Transverse colon (tissue), 4 donors: ENCODE measurements at regions not wholly inside any gene's neighbourhood (a gene's known extent, or its start where the extent isn't known, plus 50 kb on each side); places are given as distances from the start of the nearest gene placed in this dataset.

Source experiments
- DNase-seq: peaks from one replicate; pipeline ENCODE4 v3.0.0-alpha.2; 2019
- H3K27ac ChIP-seq, 4 donors: fragments of 200-600 bp; sonication (generic); 2 replicates each; pipeline ENCODE4 v1.5.1; 2016 to 2018; ENCODE audit warnings: inconsistent platforms in 4 of 4
- H3K27me3 ChIP-seq: fragments of 200-600 bp; sonication (generic); 2 replicates; pipeline ENCODE4 v1.5.1; 2017; ENCODE audit warnings: inconsistent platforms
- H3K36me3 ChIP-seq, 4 donors: fragments of 200-600 bp; sonication (generic); 2 replicates each; pipeline ENCODE4 v1.5.1; 2017 to 2019; ENCODE audit warnings: inconsistent platforms in 4 of 4
- H3K4me1 ChIP-seq, 4 donors: fragments of 200-600 bp; sonication (generic); 2 replicates each; pipeline ENCODE4 v1.5.1; 2017 to 2020; ENCODE audit warnings: inconsistent platforms in 4 of 4
- H3K4me3 ChIP-seq, 4 donors: fragments of 200-600 bp; sonication (generic); 1 replicate in 1 of 4; 2 replicates in 3 of 4; pipeline versions ENCODE4 v1.5.1 to v1.6.1; 2017 to 2019; ENCODE audit warnings: inconsistent platforms in 4 of 4
- H3K9me3 ChIP-seq, 2 donors: fragments of 200-600 bp; sonication (generic); 2 replicates each; pipeline ENCODE4 v1.5.1; 2017 to 2019; ENCODE audit warnings: inconsistent platforms in 2 of 2
- CTCF ChIP-seq, 5 experiments: fragments of 200-600 bp in 3 of 5; fragments of 450-650 bp in 2 of 5; sonication (generic) in 3 of 5; IDR thresholded peaks; 1 replicate in 2 of 5; 2 replicates in 3 of 5; pipeline ENCODE4 v1.5.1; 2016 to 2017; ENCODE audit warnings: antibody characterized with exemption in 5 of 5, inconsistent platforms in 3 of 5, mild to moderate bottlenecking in 2 of 5, moderate library complexity in 1 of 5
- EP300 ChIP-seq: sonication (generic); formaldehyde crosslinking; IDR thresholded peaks from one replicate; pipeline ENCODE4 v1.6.1; 2017; ENCODE audit warnings: antibody characterized with exemption, low read depth
- POLR2A ChIP-seq: fragments of 450-650 bp; IDR thresholded peaks from one replicate; pipeline ENCODE4 v1.6.1; 2016; ENCODE audit warnings: antibody characterized with exemption, mild to moderate bottlenecking, moderate library complexity
- POLR2AphosphoS5 ChIP-seq, 3 donors: sonication (generic); formaldehyde crosslinking; IDR thresholded peaks; one replicate each; pipeline ENCODE4 v1.6.1; 2016; ENCODE audit warnings: antibody characterized with exemption in 3 of 3
- WGBS, 2 donors: methylation state at CpG; one replicate each; pipeline ENCODE4 v1.1.5; 2018; ENCODE audit warnings: low coverage in 1 of 2; 5-methylcytosine and 5-hydroxymethylcytosine counted together
- in situ Hi-C, 4 donors: fragments of 200-750 bp; cut with MboI; loops; one replicate each; pipeline versions ENCODE4 v1.15.0 to v1.15.1; 2017; ENCODE audit warnings: low sequenced_read_pairs in 3 of 4, low pct_ligation_motif_present in 1 of 4, low pct_unique_long_range_greater_than_20kb in 1 of 4
- intact Hi-C: fragments of 100-400 bp; cut with DNase I; formaldehyde crosslinking; loops from one replicate; pipeline ENCODE4 v1.15.1; 2023; ENCODE audit warnings: low total_unique reads

- intact Hi-C loops (no loop called here), in situ Hi-C loops (no loop called here)
Observed at GRCh38 chr7:115478426-115478825, 552.1 kb downstream of the TFEC start.

GRCh38 chr7:115477193-115477651 is 553.3 kb downstream of the TFEC start:
- H3K27ac ChIP-seq, result peak overlapping the region in 1 of 4 donors; percentile 40
- H3K27me3 ChIP-seq, result peaks cover 24% of the 10 kb centered on the region
- H3K4me1 ChIP-seq, result peaks cover 0 to 16% (median 11%) of the 10 kb centered on the region in 4 donors
- DNase-seq, result peak; percentile 19
- H3K9me3 ChIP-seq, result no peaks in the 10 kb centered on the region
- TF ChIP-seq POLR2AphosphoS5 (IDR thresholded peaks at IDR 0.05), result no peak
- TF ChIP-seq POLR2A, result no peak
- no peak for TF ChIP-seq EP300
- no peak for TF ChIP-seq CTCF (IDR thresholded peaks at IDR 0.05)
- intact Hi-C loops, result no loop called here
- in situ Hi-C loops, result no loop called here
- 4% methylated on average over 11 of the region's 30 CpGs; no CpG with 5 or more reads in 1 of the 2 donors for WGBS, 2 donors
- peak overlapping the region; percentile 27 to 67 (median 42) for H3K4me3 ChIP-seq
- H3K36me3 ChIP-seq, result no peaks in the 10 kb centered on the region

More at GRCh38 chr7:115478426-115478825, 552.1 kb downstream of the TFEC start:
- Histone ChIP-seq H3K4me3 (no peak overlapping the region), H3K27ac (no peak overlapping the region), H3K9me3 (no peaks in the 10 kb centered on the region), H3K27me3 (peaks cover 24% of the 10 kb centered on the region), H3K36me3 (no peaks in the 10 kb centered on the region), H3K4me1 (peaks cover 0 to 16% (median 11%) of the 10 kb centered on the region in 4 donors)
- DNase-seq, result no peak
- TF ChIP-seq POLR2AphosphoS5 (IDR thresholded peaks at IDR 0.05), result no peak
- TF ChIP-seq POLR2A, result no peak
- no peak for TF ChIP-seq EP300
- no peak for TF ChIP-seq CTCF (IDR thresholded peaks at IDR 0.05)

- no peak for DNase-seq
- H3K4me1 ChIP-seq, result peaks cover 0 to 16% (median 11%) of the 10 kb centered on the region in 4 donors
- intact Hi-C loops, result no loop called here
Observed at GRCh38 chr7:115476671-115477181, 553.8 kb downstream of the TFEC start.

More at GRCh38 chr7:115476671-115477181, 553.8 kb downstream of the TFEC start:
- in situ Hi-C loops, result no loop called here
- Histone ChIP-seq H3K4me3 (peak overlapping the region; percentile 27 to 67 (median 42)), H3K9me3 (no peaks in the 10 kb centered on the region), H3K36me3 (no peaks in the 10 kb centered on the region), H3K27ac (peak overlapping the region in 1 of 4 donors; percentile 40), H3K27me3 (peaks cover 24% of the 10 kb centered on the region)
- no peak for TF ChIP-seq POLR2AphosphoS5 (IDR thresholded peaks at IDR 0.05)
- no peak for TF ChIP-seq CTCF (IDR thresholded peaks at IDR 0.05)
- TF ChIP-seq POLR2A, result no peak
- no peak for TF ChIP-seq EP300
- WGBS, 2 donors, result 21 to 83% methylated on average over 1 to 7 of the region's 7 CpGs
